Stimulated activated CD4-positive, alpha-beta T cell treated with anti-CD3 and anti-CD28 coated beads, Interleukin-12 subunit alpha, Interleukin-12 subunit beta, amount 100 ng/mL, for 48 hours (primary cell): ENCODE measurements at regions not wholly inside any gene's neighbourhood (a gene's known extent, or its start where the extent isn't known, plus 50 kb on each side); places are given as distances from the start of the nearest gene placed in this dataset.

Experiments
- DNase-seq, 3 donors: peaks; one replicate each; pipeline ENCODE4 v3.0.0-alpha.2; 2020; ENCODE audit warnings: low read depth in 2 of 3, low spot score in 1 of 3

DNA sequence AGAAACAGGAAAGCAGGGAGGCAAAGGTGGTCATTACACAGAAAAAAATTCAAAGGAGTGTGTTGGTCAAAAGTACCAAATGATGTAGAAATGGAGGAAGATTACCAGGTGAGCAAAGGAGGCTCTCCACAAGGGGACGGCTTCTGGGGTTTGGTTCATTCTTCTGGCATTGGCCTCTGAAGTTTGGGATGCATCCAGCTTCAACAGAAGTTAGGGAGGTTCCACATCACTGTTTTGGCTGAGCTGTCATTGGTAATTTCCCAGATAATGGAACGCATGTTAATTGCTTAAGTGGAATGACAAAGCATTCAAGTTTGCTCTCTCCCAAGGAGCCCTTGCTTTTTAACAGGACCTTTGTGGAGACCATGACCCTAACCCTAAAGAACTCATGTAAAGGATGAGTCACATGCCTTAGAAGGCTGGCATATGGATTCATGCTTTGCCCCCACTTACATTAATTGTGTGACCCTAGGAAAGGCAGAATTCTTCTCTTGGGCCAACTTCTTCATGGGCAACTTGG lies 398.6 kb downstream of the GPAM start:
- DNase-seq = no peak

DNA sequence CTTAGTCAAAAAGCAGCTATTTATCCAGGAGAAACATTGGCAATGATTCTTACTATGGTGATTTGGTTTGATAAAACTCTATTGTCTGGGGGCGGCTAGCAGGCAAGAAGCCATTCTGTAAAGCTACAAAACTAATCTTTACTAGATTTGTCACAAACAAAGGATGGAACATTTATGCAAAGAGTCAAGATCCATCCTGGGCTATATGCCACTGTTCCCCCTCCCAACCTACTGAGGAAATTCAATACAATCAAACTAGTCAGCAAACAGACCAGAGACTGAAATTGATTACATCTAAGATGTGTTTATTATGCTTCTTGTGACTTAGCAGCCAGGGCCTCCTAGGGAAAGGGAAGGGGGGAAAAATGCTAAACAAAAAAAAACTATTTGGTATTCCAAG lies 397.6 kb downstream of the GPAM start:
- DNase-seq = no peak

DNA sequence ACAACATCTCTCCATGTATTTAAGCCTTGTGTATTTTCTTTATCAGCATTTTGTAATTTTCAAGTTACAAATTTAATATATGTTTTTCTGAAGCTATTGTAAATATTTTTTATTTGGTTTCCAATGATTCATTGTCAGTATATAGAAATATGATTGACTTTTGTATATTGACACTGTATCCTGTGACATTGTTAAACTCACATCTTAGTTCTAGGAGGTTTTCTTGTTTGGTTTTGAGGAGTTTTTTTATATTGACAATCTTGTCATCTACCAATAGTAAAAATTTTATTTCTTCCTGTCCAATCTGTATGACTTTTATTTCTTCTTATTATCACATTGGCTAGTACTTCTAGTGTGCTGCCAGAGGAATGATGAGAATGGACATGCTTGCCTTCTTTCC lies 393.7 kb downstream of the GPAM start:
- DNase-seq = no peak

DNA sequence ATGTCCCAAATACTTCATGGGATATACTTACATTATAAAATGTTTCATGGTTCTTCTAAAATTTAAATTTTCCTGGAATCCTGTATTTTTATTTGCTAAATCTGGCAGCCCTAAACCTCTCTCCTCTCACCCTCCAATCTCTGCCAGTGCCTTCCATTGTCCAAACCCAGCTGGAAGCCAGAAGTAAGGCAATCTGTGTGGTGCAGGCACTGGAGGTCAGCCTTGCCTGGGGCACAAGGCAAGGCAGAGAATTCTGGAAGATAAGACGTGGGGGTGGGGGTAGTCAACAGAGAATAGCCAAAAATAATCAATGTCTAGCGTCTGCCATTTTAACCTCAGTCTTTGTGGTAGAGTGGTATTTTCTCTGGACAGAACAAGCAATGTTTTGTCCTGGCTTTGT lies 381.7 kb downstream of the GPAM start:
- no peak for DNase-seq

DNA sequence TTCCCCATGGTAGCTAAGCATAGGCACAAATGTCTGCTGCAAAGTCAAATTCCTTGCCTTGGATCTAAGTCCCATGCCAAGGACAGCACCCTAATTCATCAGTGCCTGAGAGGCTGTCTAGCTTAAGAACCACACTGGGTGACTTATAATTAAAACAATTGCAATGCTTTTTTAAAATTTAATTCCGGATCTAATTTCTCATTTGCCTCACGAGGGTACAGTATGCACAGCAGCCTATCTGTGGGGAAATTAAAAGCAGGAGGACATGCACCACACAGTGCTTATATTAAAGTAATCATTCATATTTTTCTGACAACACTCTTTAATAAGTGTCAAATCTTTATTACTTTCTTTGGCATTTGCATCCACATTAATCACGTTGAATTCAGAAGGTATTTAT lies 378.8 kb downstream of the GPAM start:
- no peak for DNase-seq

DNA sequence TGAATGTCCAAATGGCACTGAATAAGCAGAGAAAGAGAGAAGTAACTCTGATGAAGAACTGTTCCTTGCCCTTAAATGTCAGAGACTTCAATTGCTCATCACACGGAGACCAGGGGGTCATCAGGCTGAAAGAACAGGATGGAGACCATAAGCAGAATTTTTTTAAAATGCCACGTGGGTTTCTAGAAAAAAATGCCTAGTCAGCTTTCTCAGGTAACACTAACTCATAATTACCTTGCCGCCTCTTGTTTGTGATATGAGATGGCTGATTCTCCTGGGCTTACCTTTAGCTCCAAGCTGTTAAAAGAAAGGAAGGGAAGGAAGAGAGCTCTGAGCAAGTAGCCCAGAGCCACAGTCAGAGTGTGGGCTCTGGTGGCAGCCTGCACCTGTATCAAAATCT lies 372.0 kb downstream of the GPAM start:
- DNase-seq = no peak

DNA sequence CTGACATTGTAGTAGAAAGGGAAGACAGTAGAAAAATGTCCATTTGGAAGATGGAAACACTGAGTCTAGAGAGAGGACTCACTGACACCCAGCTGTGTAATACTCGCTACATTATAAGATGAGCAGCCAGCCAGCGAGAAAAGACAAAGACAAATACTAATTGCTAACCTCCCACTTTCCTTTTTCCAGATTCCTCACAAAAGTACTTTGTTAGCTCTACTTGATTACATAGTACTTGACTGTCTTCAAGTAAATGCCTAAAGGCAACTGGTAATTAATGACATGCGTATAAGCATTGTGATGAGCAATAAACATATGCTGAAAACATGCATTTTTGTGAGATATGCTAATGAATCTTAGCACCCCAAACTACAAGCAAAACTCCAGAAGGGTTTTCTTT lies 363.1 kb downstream of the GPAM start:
- DNase-seq = no peak

DNA sequence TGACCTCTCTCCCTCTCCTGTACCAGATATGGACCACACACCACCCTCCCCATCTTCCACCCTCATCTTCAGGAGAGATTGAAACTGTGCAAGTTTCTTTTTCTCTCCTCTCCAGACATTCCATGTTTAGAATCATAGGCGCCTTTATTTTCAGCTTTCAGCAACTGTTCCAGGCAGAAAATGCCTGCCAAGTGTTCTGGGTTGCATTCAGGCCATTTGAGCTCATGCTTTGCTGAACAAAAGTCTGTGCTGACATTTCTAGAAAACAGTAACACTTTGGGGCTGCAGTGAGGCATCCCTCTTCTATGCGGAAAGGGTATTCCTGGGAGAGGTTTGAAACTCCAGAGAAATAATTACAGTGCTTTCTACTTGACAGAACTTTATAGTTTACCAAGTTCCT lies 361.7 kb downstream of the GPAM start:
- DNase-seq = no peak

DNA sequence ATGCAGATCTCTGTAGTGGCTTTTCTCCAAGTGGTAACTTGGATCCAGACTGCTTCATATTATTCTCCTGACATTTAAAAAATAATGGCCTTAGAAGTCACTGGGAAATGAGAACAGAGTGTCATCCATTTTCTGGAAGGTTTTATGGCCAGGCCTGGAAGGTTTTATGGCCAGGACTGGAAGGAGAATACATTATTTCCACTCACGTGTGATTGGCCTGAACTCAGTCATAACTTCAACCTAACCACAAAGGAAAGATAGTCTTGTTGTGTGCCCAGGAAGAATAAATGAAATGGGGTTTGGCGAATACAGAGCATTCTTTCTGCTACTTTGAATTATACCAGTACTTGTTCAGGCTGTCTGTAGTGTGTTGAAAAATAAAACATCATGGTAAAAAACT lies 360.9 kb downstream of the GPAM start:
- no peak for DNase-seq

DNA sequence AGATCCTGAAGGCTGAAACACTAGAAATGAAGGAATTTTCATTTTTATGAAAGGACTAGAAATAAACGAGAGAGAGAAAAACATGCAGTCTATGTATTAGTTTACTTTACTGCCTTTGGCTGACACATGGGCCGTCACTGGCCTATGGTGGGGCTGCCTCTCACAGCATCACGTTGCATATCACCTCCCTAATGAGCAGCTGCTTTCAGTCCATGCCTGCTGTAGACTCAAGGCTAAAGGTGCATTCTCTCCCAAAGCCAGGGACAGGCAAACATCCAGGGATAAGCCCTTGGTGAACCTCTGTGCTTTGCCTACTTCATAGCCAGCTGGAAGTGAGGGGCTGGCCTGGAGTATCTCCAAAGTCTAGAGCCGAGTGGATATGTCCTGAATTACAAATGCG lies 359.4 kb downstream of the GPAM start:
- no peak for DNase-seq

DNA sequence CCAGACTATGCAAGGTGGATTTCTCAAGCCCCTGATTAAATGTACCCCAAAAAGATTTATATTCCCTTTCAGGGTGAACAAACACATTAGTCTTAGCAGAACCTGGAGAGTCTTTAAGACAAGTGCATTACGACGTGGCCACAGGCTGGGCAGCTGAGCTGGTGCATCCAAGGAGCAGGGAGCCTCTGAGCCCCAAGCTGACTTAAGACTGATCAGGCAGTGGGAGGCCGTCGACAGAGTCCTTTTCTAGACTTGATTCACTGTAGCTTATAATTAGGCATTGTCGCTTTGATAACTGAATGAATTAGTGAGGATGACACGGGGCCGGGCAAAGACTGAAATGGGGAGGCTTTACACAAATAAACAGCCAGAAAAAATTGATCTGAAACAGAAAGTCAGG lies 353.2 kb downstream of the GPAM start:
- no peak for DNase-seq

DNA sequence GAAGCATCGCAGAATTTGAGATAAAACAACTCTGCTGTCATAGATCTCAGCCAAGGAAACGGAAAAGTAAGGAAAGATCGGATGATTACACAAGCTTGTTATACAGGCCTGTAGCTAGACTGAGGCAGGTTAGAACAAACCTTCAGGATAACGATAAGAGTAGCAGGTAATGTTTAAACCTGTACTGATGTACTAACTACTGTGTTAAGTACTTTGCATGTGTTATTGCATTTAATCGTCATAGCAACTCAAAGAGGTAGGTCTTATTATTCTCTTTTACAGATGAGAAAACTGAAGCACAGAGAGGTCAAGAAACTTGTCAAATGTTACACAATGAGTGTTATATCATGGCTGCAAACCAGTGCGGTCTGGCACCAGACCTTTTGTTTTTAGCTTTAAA lies 352.5 kb downstream of the GPAM start:
- no peak for DNase-seq

DNA sequence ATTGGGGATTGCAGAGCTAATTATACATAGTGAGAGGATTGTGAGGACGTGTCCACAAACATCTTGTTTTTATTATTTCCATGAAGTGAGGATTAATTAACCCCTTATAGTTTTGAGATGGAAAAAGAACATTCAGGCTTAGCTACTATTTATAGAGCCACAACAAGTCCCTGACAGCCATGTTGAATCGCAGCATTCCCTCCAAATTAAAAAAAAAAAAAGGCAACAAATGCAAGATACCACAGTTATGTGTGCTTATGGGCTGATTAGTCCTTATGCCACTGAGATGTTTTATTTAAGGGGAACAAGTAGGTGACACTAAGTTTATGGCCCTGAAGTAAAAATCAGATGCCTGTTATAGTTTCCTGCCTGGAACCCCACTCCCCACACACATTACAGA lies 350.3 kb downstream of the GPAM start:
- DNase-seq = no peak

DNA sequence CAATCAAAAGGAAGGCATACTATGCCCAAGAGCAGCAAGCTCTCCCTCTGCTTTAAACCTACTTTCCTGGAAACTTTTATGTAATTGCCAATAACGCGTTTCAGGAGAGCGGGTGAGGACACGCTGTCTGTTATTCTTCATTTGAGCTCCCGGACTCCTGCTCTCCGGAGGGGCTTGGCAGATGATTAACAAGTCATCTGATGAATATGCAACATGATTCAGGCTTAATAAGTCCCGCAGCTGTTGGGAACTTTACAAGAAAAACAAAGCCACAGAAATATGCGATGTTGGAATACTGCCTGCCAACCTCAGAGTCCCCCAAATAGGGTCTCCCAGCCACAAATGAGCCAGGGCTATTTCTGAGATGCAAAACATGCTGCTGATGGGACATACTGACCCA lies 348.0 kb downstream of the GPAM start:
- no peak for DNase-seq

DNA sequence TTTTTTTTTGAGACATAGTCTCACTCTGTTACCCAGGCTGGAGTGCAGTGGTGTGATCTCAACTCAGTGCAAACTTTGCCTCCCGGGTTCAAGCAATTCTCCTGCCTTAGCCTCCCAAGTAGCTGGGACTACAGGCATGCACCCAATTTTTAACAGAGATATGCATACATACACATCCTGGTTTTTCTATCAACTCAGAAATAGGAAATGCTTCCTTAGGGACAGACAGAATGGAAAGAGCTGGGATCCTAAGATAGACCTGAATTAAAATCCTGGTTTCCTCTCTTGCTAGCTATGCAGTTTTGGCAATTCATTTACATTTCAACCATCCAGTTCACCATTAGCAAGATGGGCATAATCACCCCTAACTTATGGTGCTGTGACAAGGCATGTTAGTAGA lies 347.5 kb downstream of the GPAM start:
- no peak for DNase-seq

DNA sequence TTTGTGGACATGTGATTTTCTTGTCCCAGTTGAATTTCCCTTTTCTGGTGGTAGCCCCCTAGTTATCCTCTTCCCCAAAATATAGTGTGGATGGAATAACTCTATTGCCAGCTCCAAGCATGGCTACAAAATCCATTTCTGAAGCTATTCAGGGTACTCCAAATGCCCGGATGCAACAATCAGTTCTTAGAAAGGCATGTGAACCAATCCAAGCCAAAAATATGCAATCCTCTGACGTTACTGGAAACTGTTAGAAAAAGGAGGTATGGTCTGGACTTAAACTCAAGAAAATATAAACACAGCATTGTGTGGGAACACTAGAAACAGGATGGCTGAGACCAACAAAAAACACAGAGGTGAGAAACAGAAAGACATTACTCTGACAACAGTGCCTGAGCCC lies 347.0 kb downstream of the GPAM start:
- no peak for DNase-seq

DNA sequence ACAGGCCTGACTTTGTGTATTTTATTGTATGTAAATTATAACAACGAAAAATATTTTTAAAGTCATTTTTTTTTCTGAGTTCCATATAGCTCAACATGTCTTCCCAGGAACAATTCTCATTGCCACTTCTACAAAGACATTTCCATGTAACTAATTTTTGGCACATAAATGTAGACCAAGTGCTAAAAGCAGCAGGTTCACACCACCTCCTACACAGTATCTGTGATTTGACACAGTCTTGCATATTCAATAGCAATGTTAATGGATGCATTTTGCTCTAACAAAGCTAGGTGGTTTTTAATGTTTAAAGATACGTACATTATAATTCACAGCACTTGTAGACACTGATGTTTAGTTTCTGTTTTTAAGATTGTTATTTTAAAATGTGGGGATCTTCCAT lies 346.5 kb downstream of the GPAM start:
- DNase-seq = no peak

DNA sequence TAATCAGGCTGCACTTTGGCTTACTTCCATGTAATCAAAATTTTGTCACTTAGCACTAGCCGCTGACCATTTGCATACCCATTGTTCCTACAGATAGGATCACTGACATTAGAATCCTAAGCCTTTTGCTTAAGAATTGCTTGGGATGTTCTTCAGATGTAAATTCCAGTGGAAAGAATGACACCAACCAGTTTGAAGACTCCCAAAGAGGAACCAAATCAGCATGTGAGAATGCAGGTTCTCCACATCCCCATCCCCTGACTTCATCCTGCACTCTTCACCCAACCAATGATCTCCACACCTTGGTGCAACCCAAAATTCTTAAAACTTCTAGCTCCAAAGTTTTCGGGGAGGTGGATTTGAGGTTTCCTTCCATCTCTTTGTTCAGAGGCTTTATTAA lies 345.6 kb downstream of the GPAM start:
- no peak for DNase-seq

DNA sequence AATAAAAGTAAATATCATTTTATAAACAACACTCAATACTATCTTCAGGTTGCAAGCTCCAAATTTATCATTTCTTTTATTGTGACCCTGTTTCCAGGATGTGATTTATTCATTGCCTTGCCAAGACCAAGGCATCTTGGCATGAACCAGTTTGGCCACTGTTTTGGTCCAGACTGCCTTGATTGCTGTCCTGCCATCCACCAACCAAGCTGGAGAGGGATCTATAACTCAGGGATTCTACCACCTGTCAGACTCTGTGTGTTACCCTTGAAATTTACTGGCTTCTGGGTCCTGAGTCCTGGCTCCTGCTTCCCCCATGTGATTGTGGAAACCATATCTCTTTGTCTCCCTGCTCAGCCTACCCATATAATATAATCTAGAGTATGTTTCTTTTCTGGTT lies 343.0 kb downstream of the GPAM start:
- no peak for DNase-seq

DNA sequence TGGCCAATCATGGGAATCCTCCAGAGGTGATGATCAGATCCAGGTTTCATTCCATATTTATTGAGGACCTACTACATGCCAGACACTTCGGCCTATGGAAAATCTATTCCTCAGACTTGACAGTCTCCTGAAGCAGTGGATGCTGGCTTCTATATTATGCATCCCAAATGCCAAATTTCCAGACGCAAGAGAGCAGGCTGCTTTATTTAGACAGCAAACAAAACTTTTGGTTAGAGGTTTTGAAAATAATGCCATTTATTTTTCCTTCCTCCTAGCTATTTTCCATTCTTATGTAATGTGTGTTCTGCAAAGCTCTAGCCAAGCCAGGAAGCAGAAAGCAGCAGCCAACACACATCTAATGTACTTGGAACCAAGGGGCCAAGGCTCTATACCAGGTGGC lies 330.8 kb downstream of the GPAM start:
- no peak for DNase-seq

DNA sequence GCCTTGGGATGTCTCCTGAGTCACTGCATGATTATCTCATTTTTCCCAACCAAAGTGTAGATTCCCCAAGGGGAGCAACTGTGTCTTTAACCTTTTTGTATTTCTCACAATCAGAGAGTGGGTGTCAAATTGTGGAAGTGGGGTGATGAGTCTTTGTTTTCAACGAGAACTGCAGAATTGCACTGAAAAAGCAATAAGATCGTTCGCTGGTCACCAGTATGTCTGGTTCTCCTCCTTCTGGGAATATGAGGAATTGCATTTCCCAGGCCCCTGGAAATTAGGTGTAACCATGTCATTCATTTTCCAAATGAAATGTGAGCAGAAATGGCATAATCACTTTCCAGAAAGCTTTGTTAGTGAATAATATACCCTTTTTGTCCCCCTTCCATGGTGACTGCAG lies 326.9 kb downstream of the GPAM start:
- DNase-seq = no peak

DNA sequence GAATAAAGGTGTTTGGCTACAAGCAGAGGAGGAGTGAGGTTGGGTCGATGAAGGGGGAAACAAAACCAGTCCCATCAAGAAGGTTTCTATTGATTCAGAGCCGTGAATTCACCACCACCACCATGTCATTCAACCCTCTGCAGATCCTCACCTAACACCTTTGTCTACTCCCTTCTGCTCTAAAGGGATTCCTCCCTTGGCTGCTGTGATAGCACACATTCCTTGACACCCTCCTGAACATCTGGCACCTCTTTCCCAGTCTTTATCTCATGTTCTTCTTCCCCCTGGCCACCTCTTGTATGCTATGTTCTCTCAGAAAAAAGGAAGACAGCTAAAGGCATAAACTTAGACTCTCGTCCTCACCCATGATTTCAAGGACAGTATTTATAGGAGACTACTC lies 318.0 kb downstream of the GPAM start:
- no peak for DNase-seq

DNA sequence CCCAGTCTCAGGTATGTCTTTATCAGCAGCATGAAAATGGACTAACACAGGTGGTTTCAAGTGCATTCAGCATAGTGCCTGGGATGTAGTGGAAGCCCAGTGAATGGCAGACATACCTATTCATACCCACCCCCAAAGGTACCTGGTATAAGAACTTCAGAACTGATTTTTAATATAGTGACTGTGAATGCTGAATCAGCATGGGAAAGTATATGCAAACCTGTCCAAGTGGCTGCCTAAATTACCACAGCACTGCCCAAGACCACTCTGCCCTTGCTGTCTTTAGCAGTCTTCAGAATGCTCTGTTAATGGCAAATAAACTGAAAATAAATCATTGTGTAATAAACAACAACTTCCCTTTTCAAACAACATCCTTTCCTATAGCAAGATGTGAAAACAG lies 312.1 kb downstream of the GPAM start:
- DNase-seq = no peak

DNA sequence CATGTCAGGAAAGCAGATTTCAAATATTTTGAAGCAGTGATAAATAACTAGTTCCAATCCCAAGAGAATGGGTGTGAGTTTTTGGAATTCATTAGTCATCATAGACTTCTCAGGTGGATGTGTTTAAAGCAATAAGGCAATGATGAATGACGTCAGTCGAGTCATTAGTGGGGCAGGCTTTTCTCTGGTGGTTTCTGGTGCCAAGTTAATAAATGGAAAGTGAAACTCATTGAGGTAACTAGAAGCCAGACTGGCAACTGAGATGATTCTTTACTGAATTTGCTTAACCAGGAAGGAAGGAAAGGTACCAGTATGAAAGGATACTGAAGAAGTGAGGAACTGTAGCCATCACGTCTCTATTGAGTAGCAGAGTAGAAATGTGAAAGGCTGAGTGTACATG lies 311.0 kb downstream of the GPAM start:
- DNase-seq = no peak
